ENCODE measurements at regions not wholly inside any gene's neighbourhood (a gene's known extent, or its start where the extent isn't known, plus 50 kb on each side); places are given as distances from the start of the nearest gene placed in this dataset.

DNA sequence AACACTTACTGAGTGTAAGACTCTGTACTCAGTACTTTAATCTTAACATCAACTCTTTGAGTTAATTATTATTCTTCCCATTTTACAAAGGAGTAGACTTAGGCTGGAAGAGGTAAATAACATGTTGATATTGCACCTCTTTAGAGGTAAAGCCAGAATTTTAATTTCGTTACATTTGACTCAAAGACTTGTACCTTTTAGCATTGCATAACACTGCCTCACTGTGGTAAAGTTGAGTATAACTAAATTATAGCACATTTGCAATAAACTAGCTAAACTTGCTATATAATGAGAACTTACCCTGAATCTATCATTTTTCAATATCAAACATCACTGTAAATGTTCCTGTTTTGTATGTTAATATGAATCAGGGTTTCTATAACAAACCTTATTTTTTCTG is 218.5 kb downstream of the PRR32 start:
- TF ChIP-seq CTCF (IDR thresholded peaks at IDR 0.05) = peak in 3 of 4 donors; percentile 23 to 42 (median 30)
- TF ChIP-seq POLR2A (IDR thresholded peaks at IDR 0.05) = no peak
